ENCODE measurements at regions not wholly inside any gene's neighbourhood (a gene's known extent, or its start where the extent isn't known, plus 50 kb on each side); places are given as distances from the start of the nearest gene placed in this dataset.

DNA sequence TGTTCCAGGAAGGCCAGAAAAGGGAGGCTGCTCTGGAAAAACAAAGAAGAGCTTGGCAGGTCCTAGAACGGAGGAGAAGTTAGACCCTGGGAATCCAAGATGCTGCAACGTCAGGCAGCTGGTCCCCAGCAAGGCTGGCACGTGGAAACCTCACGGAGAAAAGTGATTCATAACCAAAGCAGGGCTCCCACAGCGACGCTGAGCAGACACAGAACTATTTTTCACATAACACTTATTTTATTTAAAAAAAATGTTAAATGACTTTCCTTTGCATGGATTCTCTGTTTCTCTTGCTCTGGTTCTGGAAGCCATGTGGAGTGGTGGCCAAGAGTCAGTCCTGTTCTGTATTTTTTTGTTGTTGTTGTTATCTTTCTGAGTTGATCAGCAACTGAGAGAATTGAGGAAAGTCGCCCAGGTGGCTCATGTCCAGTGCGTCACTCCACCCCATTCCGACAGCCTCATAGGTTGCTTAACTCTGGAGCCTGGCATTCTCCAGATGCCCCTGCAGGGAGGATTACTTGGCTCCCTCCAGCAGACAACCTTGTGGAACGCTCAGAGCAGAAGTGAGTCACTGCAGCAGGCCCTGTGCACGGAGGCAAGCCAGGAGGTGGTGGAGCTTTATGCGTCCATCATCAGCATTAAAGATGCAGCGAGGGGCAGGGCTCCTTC, 229.9 kb upstream of the HDAC4 start:
- intact Hi-C loops (cut with DNase I; ENCODE audit: low total_unique reads) (no loop called here), in situ Hi-C loops (cut with MboI; ENCODE audit: low pct_ligation_motif_present in 1 of 4, low pct_unique_long_range_greater_than_20kb in 1 of 4, low sequenced_read_pairs in 3 of 4) (no loop called here)
- Histone ChIP-seq H3K27me3 (no peaks in the 10 kb centered on the region), H3K27ac (no peak overlapping the region), H3K4me1 (no peaks in the 10 kb centered on the region), H3K36me3 (no peaks in the 10 kb centered on the region), H3K9me3 (no peaks in the 10 kb centered on the region), H3K4me3 (no peak overlapping the region)
- no peak for DNase-seq
- WGBS, 2 donors (ENCODE audit: low coverage in 1 of 2), result 51 to 64% methylated on average over 6 to 13 of the region's 13 CpGs
- TF ChIP-seq POLR2AphosphoS5 (IDR thresholded peaks at IDR 0.05) (no peak), EP300 (IDR thresholded peaks at IDR 0.05; ENCODE audit: low read depth) (no peak), POLR2A (IDR thresholded peaks at IDR 0.05) (no peak)
- TF ChIP-seq, protein P1, sequence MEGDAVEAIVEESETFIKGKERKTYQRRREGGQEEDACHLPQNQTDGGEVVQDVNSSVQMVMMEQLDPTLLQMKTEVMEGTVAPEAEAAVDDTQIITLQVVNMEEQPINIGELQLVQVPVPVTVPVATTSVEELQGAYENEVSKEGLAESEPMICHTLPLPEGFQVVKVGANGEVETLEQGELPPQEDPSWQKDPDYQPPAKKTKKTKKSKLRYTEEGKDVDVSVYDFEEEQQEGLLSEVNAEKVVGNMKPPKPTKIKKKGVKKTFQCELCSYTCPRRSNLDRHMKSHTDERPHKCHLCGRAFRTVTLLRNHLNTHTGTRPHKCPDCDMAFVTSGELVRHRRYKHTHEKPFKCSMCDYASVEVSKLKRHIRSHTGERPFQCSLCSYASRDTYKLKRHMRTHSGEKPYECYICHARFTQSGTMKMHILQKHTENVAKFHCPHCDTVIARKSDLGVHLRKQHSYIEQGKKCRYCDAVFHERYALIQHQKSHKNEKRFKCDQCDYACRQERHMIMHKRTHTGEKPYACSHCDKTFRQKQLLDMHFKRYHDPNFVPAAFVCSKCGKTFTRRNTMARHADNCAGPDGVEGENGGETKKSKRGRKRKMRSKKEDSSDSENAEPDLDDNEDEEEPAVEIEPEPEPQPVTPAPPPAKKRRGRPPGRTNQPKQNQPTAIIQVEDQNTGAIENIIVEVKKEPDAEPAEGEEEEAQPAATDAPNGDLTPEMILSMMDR (IDR thresholded peaks at IDR 0.05), result no peak

GRCh38 chr2:239629926-239630617, 229.3 kb upstream of the HDAC4 start:
- no peak overlapping the region for H3K4me3 ChIP-seq
- H3K27me3 ChIP-seq, result no peaks in the 10 kb centered on the region
- H3K27ac ChIP-seq, result no peak overlapping the region
- intact Hi-C loops (cut with DNase I; ENCODE audit: low total_unique reads), result no loop called here
- H3K9me3 ChIP-seq, result no peaks in the 10 kb centered on the region
- no peak for DNase-seq
- WGBS, 2 donors (ENCODE audit: low coverage in 1 of 2), result 71 to 77% methylated on average over 3 to 7 of the region's 7 CpGs
- in situ Hi-C loops (cut with MboI; ENCODE audit: low pct_ligation_motif_present in 1 of 4, low pct_unique_long_range_greater_than_20kb in 1 of 4, low sequenced_read_pairs in 3 of 4), result no loop called here
- TF ChIP-seq POLR2AphosphoS5 (IDR thresholded peaks at IDR 0.05) (no peak), EP300 (IDR thresholded peaks at IDR 0.05; ENCODE audit: low read depth) (no peak), POLR2A (IDR thresholded peaks at IDR 0.05) (no peak)
- TF ChIP-seq, protein P1 (IDR thresholded peaks at IDR 0.05), result no peak
- no peaks in the 10 kb centered on the region for H3K4me1 ChIP-seq
- H3K36me3 ChIP-seq, result no peaks in the 10 kb centered on the region

DNA sequence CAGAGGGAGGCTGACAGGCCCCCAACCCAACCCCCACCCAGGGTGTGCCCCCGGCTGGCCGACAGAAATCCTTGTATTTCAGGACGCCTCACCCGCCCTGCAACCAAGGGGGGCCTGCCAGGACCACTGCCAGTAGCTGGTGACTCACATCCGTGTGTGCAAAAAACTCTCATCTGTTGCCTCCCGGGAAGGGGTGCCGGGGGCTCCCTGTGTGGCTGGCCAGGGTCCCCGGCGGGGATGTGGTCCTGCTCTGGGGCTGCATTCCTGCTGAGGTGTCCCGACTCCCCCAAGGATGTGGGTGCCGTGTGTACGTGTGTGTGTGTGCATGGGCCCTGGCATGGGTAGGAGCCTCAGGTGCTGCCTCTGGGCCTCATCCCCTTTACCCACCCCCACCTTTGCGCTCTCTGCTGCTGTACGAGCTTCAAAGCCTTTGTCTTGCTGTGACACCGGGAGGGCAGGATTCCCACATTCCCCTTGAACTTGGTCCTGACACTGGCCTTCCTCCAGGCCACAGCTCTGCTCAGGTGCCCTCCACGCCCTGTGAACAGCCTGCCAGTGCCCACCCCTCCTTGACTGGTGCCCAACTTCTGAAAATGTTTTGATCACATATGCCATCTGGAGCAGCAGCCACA, 226.3 kb upstream of the HDAC4 start:
- H3K4me3 ChIP-seq, result no peak overlapping the region
- in situ Hi-C loops (cut with MboI; ENCODE audit: low pct_ligation_motif_present in 1 of 4, low pct_unique_long_range_greater_than_20kb in 1 of 4, low sequenced_read_pairs in 3 of 4), result no loop called here
- H3K27ac ChIP-seq, result no peak overlapping the region
- intact Hi-C loops (cut with DNase I; ENCODE audit: low total_unique reads), result no loop called here
- peaks cover 0 to 7% (median 0%) of the 10 kb centered on the region in 4 donors for H3K4me1 ChIP-seq
- no peaks in the 10 kb centered on the region for H3K36me3 ChIP-seq
- H3K27me3 ChIP-seq, result no peaks in the 10 kb centered on the region
- TF ChIP-seq EP300 (IDR thresholded peaks at IDR 0.05; ENCODE audit: low read depth) (no peak), POLR2A (IDR thresholded peaks at IDR 0.05) (no peak), POLR2AphosphoS5 (IDR thresholded peaks at IDR 0.05) (no peak)
- TF ChIP-seq, protein P1 (IDR thresholded peaks at IDR 0.05), result no peak
- DNase-seq, result no peak
- 87% methylated on average over 16 of the region's 16 CpGs; no CpG with 5 or more reads in 1 of the 2 donors for WGBS, 2 donors (ENCODE audit: low coverage in 1 of 2)
- H3K9me3 ChIP-seq, result no peaks in the 10 kb centered on the region

- TF ChIP-seq EP300 (IDR thresholded peaks at IDR 0.05; ENCODE audit: low read depth) (no peak), POLR2A (IDR thresholded peaks at IDR 0.05) (no peak), POLR2AphosphoS5 (IDR thresholded peaks at IDR 0.05) (no peak)
- TF ChIP-seq, protein P1 (IDR thresholded peaks at IDR 0.05), result no peak
- intact Hi-C loops (cut with DNase I; ENCODE audit: low total_unique reads) (no loop called here), in situ Hi-C loops (cut with MboI; ENCODE audit: low pct_ligation_motif_present in 1 of 4, low pct_unique_long_range_greater_than_20kb in 1 of 4, low sequenced_read_pairs in 3 of 4) (no loop called here)
- no peak overlapping the region for H3K4me3 ChIP-seq
- no peak for DNase-seq
- no peaks in the 10 kb centered on the region for H3K36me3 ChIP-seq
- H3K27ac ChIP-seq, result no peak overlapping the region
- H3K27me3 ChIP-seq, result no peaks in the 10 kb centered on the region
- no peaks in the 10 kb centered on the region for H3K9me3 ChIP-seq
- WGBS, 2 donors (ENCODE audit: low coverage in 1 of 2), result 80 to 96% methylated on average over 1 to 8 of the region's 8 CpGs
- H3K4me1 ChIP-seq, result peaks cover 0 to 7% (median 0%) of the 10 kb centered on the region in 4 donors
Measured at GRCh38 chr2:239625971-239626734, 225.3 kb upstream of the HDAC4 start.
